HepG2 (cell line): ENCODE measurements at regions not wholly inside any gene's neighbourhood (a gene's known extent, or its start where the extent isn't known, plus 50 kb on each side); places are given as distances from the start of the nearest gene placed in this dataset.

Source experiments
- ATF7 ChIP-seq, 2 experiments: fragments of 450-650 bp in 1 of 2; sonication (generic) in 1 of 2; formaldehyde crosslinking in 1 of 2; IDR thresholded peaks; 2 replicates each; pipeline versions ENCODE4 v1.4.0 to v1.6.1; 2016 to 2020; ENCODE audit warnings: antibody characterized with exemption in 1 of 2, mild to moderate bottlenecking in 1 of 2, missing genetic modification reagents in 1 of 2
- CREB1 ChIP-seq, 2 experiments: fragments of 450-650 bp in 1 of 2; IDR thresholded peaks; 2 replicates each; pipeline ENCODE4 v1.6.1; 2016 to 2017; ENCODE audit warnings: control low read depth in 1 of 2, mild to moderate bottlenecking in 1 of 2, missing compliant biosample characterization in 1 of 2, missing genetic modification characterization in 1 of 2
- HOXA5 ChIP-seq: sonication (generic); formaldehyde crosslinking; IDR thresholded peaks from 2 replicates; pipeline ENCODE4 v1.4.0; 2020; ENCODE audit warnings: missing genetic modification reagents
- POGZ ChIP-seq: sonication (generic); formaldehyde crosslinking; IDR thresholded peaks from 2 replicates; pipeline ENCODE4 v1.4.0; 2020; ENCODE audit warnings: mild to moderate bottlenecking, missing genetic modification reagents
- POLR2AphosphoS5 ChIP-seq: IDR thresholded peaks from 2 replicates; pipeline ENCODE4 v1.6.1; 2012; ENCODE audit warnings: low read depth, low read length
- SMAD3 ChIP-seq: sonication (generic); formaldehyde crosslinking; IDR thresholded peaks from 2 replicates; pipeline ENCODE4 v1.4.0; 2020; ENCODE audit warnings: missing genetic modification reagents
- TCF12 ChIP-seq, 2 experiments: fragments of 450-650 bp in 1 of 2; sonication (generic) in 1 of 2; formaldehyde crosslinking in 1 of 2; IDR thresholded peaks; 2 replicates each; pipeline versions ENCODE4 v1.6.1 to v1.8.0; 2017 to 2022; ENCODE audit warnings: antibody characterized with exemption in 1 of 2, mild to moderate bottlenecking in 1 of 2, missing genetic modification reagents in 1 of 2, moderate library complexity in 1 of 2
- TCF7L2 ChIP-seq: IDR thresholded peaks from 2 replicates; pipeline ENCODE4 v1.6.1; 2011; ENCODE audit warnings: mild to moderate bottlenecking, low read depth, low read length, moderate library complexity
- ZNF160 ChIP-seq: sonication (generic); formaldehyde crosslinking; IDR thresholded peaks from 2 replicates; pipeline ENCODE4 v1.8.0; 2022; ENCODE audit warnings: mild to moderate bottlenecking, inconsistent platforms, missing genetic modification reagents
- ZNF274 ChIP-seq: sonication (generic); formaldehyde crosslinking; IDR thresholded peaks from 2 replicates; pipeline ENCODE4 v1.5.1; 2020; ENCODE audit warnings: mild to moderate bottlenecking, missing genetic modification reagents
- ZNF629 ChIP-seq: sonication (generic); formaldehyde crosslinking; conservative IDR thresholded peaks from 2 replicates; pipeline ENCODE4 v1.5.0; 2020; ENCODE audit warnings: missing genetic modification reagents
- ZNF83 ChIP-seq: sonication (generic); formaldehyde crosslinking; IDR thresholded peaks from 2 replicates; pipeline ENCODE4 v1.4.0; 2020; ENCODE audit warnings: missing genetic modification reagents, mild to moderate bottlenecking, borderline replicate concordance
- TF ChIP-seq, protein P1 (sequence below): sonication (generic); formaldehyde crosslinking; IDR thresholded peaks from 2 replicates; pipeline ENCODE4 v1.9.0; 2022; ENCODE audit warnings: low read depth, missing genetic modification reagents

DNA sequence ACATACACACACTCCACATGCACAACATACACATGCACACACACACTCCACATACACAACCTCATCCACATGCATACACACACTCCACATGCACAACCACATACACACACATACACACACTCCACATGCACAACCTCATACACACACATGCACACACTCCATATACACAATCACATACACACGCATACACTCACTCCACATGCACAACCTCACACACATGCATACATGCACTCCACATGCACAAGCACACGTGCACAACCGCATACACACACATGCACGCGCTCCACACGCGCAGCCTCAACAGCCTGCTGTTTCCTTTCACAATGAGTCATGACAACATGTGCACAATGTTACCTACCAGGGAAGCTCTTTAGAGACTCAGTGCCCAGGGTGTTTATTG, 61.2 kb upstream of the TMEM132C start:
- no peak for TF ChIP-seq SMAD3 (CRISPR knock-in tag)
- TF ChIP-seq CREB1 (IDR thresholded peaks at IDR 0.05), result no peak
- TF ChIP-seq CREB1 (CRISPR knock-in tag; IDR thresholded peaks at IDR 0.05), result no peak
- no peak for TF ChIP-seq ZNF629 (CRISPR knock-in tag)
- TF ChIP-seq POLR2AphosphoS5, result no peak
- no peak for TF ChIP-seq ZNF274 (CRISPR knock-in tag)
- no peak for TF ChIP-seq HOXA5 (CRISPR knock-in tag)
- no peak for TF ChIP-seq POGZ
- no peak for TF ChIP-seq TCF7L2
- no peak for TF ChIP-seq ZNF160 (CRISPR knock-in tag)
- TF ChIP-seq, protein P1, sequence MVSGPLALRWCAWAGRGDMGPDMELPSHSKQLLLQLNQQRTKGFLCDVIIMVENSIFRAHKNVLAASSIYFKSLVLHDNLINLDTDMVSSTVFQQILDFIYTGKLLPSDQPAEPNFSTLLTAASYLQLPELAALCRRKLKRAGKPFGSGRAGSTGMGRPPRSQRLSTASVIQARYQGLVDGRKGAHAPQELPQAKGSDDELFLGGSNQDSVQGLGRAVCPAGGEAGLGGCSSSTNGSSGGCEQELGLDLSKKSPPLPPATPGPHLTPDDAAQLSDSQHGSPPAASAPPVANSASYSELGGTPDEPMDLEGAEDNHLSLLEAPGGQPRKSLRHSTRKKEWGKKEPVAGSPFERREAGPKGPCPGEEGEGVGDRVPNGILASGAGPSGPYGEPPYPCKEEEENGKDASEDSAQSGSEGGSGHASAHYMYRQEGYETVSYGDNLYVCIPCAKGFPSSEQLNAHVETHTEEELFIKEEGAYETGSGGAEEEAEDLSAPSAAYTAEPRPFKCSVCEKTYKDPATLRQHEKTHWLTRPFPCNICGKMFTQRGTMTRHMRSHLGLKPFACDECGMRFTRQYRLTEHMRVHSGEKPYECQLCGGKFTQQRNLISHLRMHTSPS (CRISPR knock-in tag), result no peak
- TF ChIP-seq ATF7 (IDR thresholded peaks at IDR 0.05), result no peak
- TF ChIP-seq ATF7 (CRISPR knock-in tag; IDR thresholded peaks at IDR 0.05), result no peak
- no peak for TF ChIP-seq ZNF83 (CRISPR knock-in tag)
- TF ChIP-seq TCF12 (IDR thresholded peaks at IDR 0.05), result no peak
- no peak for TF ChIP-seq TCF12 (CRISPR knock-in tag; IDR thresholded peaks at IDR 0.05)
